ENCODE measurements at regions not wholly inside any gene's neighbourhood (a gene's known extent, or its start where the extent isn't known, plus 50 kb on each side); places are given as distances from the start of the nearest gene placed in this dataset.
A peak's percentile ranks its signal among the peaks of the same experiment; 100 is the strongest.

- H3K27ac ChIP-seq, result peak overlapping the region; percentile 72
- TF ChIP-seq, protein P1, sequence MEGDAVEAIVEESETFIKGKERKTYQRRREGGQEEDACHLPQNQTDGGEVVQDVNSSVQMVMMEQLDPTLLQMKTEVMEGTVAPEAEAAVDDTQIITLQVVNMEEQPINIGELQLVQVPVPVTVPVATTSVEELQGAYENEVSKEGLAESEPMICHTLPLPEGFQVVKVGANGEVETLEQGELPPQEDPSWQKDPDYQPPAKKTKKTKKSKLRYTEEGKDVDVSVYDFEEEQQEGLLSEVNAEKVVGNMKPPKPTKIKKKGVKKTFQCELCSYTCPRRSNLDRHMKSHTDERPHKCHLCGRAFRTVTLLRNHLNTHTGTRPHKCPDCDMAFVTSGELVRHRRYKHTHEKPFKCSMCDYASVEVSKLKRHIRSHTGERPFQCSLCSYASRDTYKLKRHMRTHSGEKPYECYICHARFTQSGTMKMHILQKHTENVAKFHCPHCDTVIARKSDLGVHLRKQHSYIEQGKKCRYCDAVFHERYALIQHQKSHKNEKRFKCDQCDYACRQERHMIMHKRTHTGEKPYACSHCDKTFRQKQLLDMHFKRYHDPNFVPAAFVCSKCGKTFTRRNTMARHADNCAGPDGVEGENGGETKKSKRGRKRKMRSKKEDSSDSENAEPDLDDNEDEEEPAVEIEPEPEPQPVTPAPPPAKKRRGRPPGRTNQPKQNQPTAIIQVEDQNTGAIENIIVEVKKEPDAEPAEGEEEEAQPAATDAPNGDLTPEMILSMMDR (conservative IDR thresholded peaks at IDR 0.05), result no peak
Observed at GRCh38 chr5:58076483-58077257, 383.2 kb downstream of the PLK2 start.

- H3K27ac ChIP-seq, result no peak overlapping the region; the same call in 1 of the 2 replicates
- TF ChIP-seq, protein P1 (conservative IDR thresholded peaks at IDR 0.05), result no peak
Observed at GRCh38 chr5:58075907-58076306, 384.0 kb downstream of the PLK2 start.

GRCh38 chr5:58074717-58075116 lies 385.2 kb downstream of the PLK2 start:
- no peak overlapping the region for H3K27ac ChIP-seq
- TF ChIP-seq, protein P1 (conservative IDR thresholded peaks at IDR 0.05), result no peak

DNA sequence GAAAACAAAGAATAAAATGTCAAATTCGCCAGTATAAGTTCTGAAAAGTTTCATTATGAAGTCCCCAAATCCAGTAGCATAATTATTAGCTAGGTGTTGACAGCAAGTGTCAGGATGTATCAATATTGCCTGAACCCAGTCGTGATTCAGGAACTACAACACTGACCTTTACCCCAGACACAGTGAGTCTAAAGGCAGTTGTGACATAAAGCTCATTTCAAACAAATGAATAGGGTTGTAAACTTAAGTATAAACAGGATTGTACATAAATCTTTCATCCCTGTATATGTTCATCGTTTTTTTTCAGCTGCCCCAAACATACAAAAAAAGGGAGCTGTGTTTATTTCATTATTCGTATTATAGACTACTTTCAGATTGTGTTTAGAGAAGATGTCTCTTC lies 385.7 kb downstream of the PLK2 start:
- TF ChIP-seq, protein P1 (conservative IDR thresholded peaks at IDR 0.05), result no peak
- H3K27ac ChIP-seq, result no peak overlapping the region

DNA sequence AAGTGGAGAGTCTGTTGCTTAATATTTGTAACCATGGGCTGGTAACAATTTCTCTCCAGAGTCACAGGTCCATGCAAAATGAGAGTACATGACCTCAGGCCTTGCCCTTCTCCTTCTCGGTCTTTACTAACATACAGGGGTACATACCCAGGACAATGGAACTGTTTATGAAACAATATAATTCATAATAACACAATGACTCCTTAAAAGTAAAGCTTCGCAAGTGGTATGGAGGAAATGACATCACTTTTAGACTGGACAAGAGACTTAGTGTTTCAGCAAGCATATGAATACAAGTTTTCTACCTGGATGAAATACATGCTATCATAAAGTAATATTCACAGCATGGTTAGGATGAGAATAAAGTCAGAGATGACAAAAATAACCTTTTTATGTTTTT lies 386.6 kb downstream of the PLK2 start:
- TF ChIP-seq, protein P1 (conservative IDR thresholded peaks at IDR 0.05), result no peak
- H3K27ac ChIP-seq, result no peak overlapping the region

- H3K27ac ChIP-seq, result no peak overlapping the region
Observed at GRCh38 chr5:58072300-58072965, 387.5 kb downstream of the PLK2 start.

GRCh38 chr5:58071566-58071965 lies 388.3 kb downstream of the PLK2 start:
- TF ChIP-seq, protein P1 (conservative IDR thresholded peaks at IDR 0.05), result no peak
- H3K27ac ChIP-seq, result no peak overlapping the region

More at GRCh38 chr5:58072300-58072965, 387.5 kb downstream of the PLK2 start:
- TF ChIP-seq, protein P1 (conservative IDR thresholded peaks at IDR 0.05), result no peak
